K562 (cell line): ENCODE measurements at regions not wholly inside any gene's neighbourhood (a gene's known extent, or its start where the extent isn't known, plus 50 kb on each side); places are given as distances from the start of the nearest gene placed in this dataset.

Source experiments
- ATAC-seq: fragments of 200-7000 bp; cut with Tn5 transposase; 3 replicates; pipeline ENCODE4 v1.9.1; 2020; ENCODE audit warnings: moderate library complexity
- BruUV-seq: library from RNA; stranded (reverse); fragments of 400-500 nt; replicated peaks from 2 replicates; lab custom pipeline; 2021; lab: Mats Ljungman, UMichigan
- CTCF ChIA-PET: fragments of 300-600 bp; formaldehyde crosslinking; extraction: SDS; loops from one replicate; lab custom pipeline; 2021; ENCODE audit warnings: low intra/inter-chr PET ratio; lab: Yijun Ruan, JAX
- POLR2A ChIA-PET: fragments of 300-600, 350-650 bp; sonication (Branson Sonifier 250); formaldehyde crosslinking; extraction: SDS; loops from one replicate; lab custom pipeline; 2021; ENCODE audit warnings: antibody characterized with exemption, inconsistent platforms; lab: Yijun Ruan, JAX
- DNase-seq, 4 experiments: peaks; one replicate each; pipeline versions ENCODE4 v3.0.0 to v3.0.0-alpha.2; 2011 to 2018; ENCODE audit warnings: low spot score in 3 of 4, mixed read lengths in 3 of 4; ENCODE audit errors: extremely low read depth in 1 of 4
- FAIRE-seq: peaks from 2 replicates; lab custom pipeline; 2011; peaks lifted over from hg19 to GRCh38; lab: Jason Lieb, UNC
- H2AFZ ChIP-seq: 2 replicates; pipeline ENCODE4 v1.6.0; 2011; ENCODE audit warnings: low read depth, low read length, control low read depth, inconsistent platforms
- H3K27ac ChIP-seq: fragments of 200-600 bp; 3 replicates; pipeline ENCODE4 v1.8.0; 2011; ENCODE audit warnings: low read depth, mild to moderate bottlenecking, control low read depth, inconsistent platforms, low read length, moderate library complexity, mixed read lengths; ENCODE audit errors: extremely low read depth
- H3K27me3 ChIP-seq, 2 experiments: fragments of 300-600 bp in 1 of 2; 2 replicates in 1 of 2; 3 replicates in 1 of 2; pipeline versions ENCODE4 v1.6.0 to v1.8.0; 2011; ENCODE audit warnings: inconsistent platforms in 2 of 2, low read length in 2 of 2, mild to moderate bottlenecking in 1 of 2, mixed read lengths in 1 of 2, moderate library complexity in 1 of 2; ENCODE audit not compliant: control insufficient read depth in 2 of 2, insufficient read depth in 2 of 2
- H3K36me3 ChIP-seq: fragments of 300-600 bp; 3 replicates; pipeline ENCODE4 v1.8.0; 2011; ENCODE audit warnings: mild to moderate bottlenecking, low read length, inconsistent platforms; ENCODE audit not compliant: control insufficient read depth, insufficient read depth
- H3K4me1 ChIP-seq, 2 experiments: fragments of 200-600 bp in 1 of 2; replicated peaks in 1 of 2; 2 replicates in 1 of 2; 3 replicates in 1 of 2; pipeline versions ENCODE4 v1.5.1 to v1.8.0; 2011; ENCODE audit warnings: inconsistent platforms in 2 of 2, low read length in 2 of 2, mild to moderate bottlenecking in 1 of 2, mixed read lengths in 1 of 2, moderate library complexity in 1 of 2; ENCODE audit not compliant: control insufficient read depth in 2 of 2, insufficient read depth in 2 of 2
- H3K4me2 ChIP-seq: 2 replicates; pipeline ENCODE4 v1.6.1; 2011; ENCODE audit warnings: low read length, control low read depth, inconsistent platforms, mixed read lengths; ENCODE audit not compliant: insufficient read depth
- H3K4me3 ChIP-seq: fragments of 200-600 bp; sonication (generic), shearing (Covaris generic); 2 replicates; pipeline ENCODE4 v1.5.1; 2016; ENCODE audit warnings: control low read depth, inconsistent platforms
- H3K79me2 ChIP-seq: fragments of 200-600 bp; 3 replicates; pipeline ENCODE4 v1.8.0; 2011; ENCODE audit warnings: low read length, inconsistent platforms; ENCODE audit not compliant: control insufficient read depth, insufficient read depth
- H3K9ac ChIP-seq, 2 experiments: 2 replicates each; pipeline versions ENCODE4 v1.6.0 to v1.6.1; 2011; ENCODE audit warnings: low read depth in 2 of 2, low read length in 2 of 2, control low read depth in 1 of 2, inconsistent platforms in 1 of 2, mild to moderate bottlenecking in 1 of 2, mixed read lengths in 1 of 2; ENCODE audit not compliant: insufficient read depth in 1 of 2
- H3K9me1 ChIP-seq: one replicate; pipeline ENCODE4 v1.6.0; 2011; ENCODE audit warnings: inconsistent platforms, mild to moderate bottlenecking, low read length, moderate library complexity; ENCODE audit not compliant: control insufficient read depth, insufficient read depth
- H3K9me3 ChIP-seq: replicated peaks from 2 replicates; pipeline ENCODE4 v1.5.1; 2011; ENCODE audit warnings: low read depth, low read length, inconsistent platforms; ENCODE audit not compliant: control insufficient read depth, insufficient read depth
- H4K20me1 ChIP-seq: replicated peaks from 2 replicates; pipeline ENCODE4 v1.6.1; 2011; ENCODE audit warnings: low read length, inconsistent platforms, mixed read lengths; ENCODE audit not compliant: control insufficient read depth, insufficient read depth
- ARNT ChIP-seq, 2 experiments: fragments of 450-650 bp; IDR thresholded peaks; 2 replicates each; pipeline ENCODE4 v1.6.1; 2016; ENCODE audit warnings: mild to moderate bottlenecking in 1 of 2
- KLF1 ChIP-seq: fragments of 450-650 bp; IDR thresholded peaks from 2 replicates; pipeline ENCODE4 v1.6.1; 2016; ENCODE audit warnings: missing genetic modification characterization, missing compliant biosample characterization
- NR2C2 ChIP-seq, 2 experiments: fragments of 200-800 bp in 1 of 2; sonication (Bioruptor generic) in 1 of 2; sonication (generic) in 1 of 2; formaldehyde crosslinking in 1 of 2; IDR thresholded peaks; 2 replicates each; pipeline versions ENCODE4 v1.6.1 to v1.8.0; 2016 to 2022; ENCODE audit warnings: mild to moderate bottlenecking in 1 of 2, missing compliant biosample characterization in 1 of 2, missing genetic modification characterization in 1 of 2, missing genetic modification reagents in 1 of 2
- NR4A1 ChIP-seq, 2 experiments: fragments of 250-450 bp in 1 of 2; fragments of 450-650 bp in 1 of 2; sonication (Bioruptor Pico) in 1 of 2; IDR thresholded peaks; 2 replicates each; pipeline versions ENCODE4 v1.4.0 to v1.6.1; 2016 to 2020; ENCODE audit warnings: mild to moderate bottlenecking in 2 of 2, missing compliant biosample characterization in 1 of 2, missing genetic modification characterization in 1 of 2, moderate library complexity in 1 of 2
- RBFOX2 ChIP-seq: fragments of 200-400 bp; formaldehyde crosslinking; IDR thresholded peaks from 2 replicates; pipeline ENCODE4 v1.6.1; 2017; ENCODE audit warnings: low read depth, mild to moderate bottlenecking, low read length, moderate library complexity
- TAF1 ChIP-seq: IDR thresholded peaks from 2 replicates; pipeline ENCODE4 v1.6.1; 2011; ENCODE audit warnings: mild to moderate bottlenecking, low read length, moderate library complexity; ENCODE audit not compliant: insufficient read depth, control insufficient read depth, severe bottlenecking; ENCODE audit errors: extremely low read depth
- ZNF79 ChIP-seq: fragments of 250-450 bp; sonication (Bioruptor Pico); IDR thresholded peaks from 2 replicates; pipeline ENCODE4 v1.4.0; 2020; ENCODE audit warnings: low read depth, mild to moderate bottlenecking, moderate library complexity
- WGBS: fragments of 100-300 bp; shearing (Covaris generic); methylation state at CpG from one replicate; pipeline ENCODE4 v1.1.6; 2016; ENCODE audit warnings: low coverage, mixed read lengths; ENCODE audit not compliant: insufficient coverage; ENCODE audit errors: missing lambda C conversion rate; 5-methylcytosine and 5-hydroxymethylcytosine counted together
- in situ Hi-C: fragments of 300-500 bp; cut with MboI; formaldehyde crosslinking; loops from 4 replicates; pipeline ENCODE4 v1.15.0; 2018; ENCODE audit warnings: inconsistent platforms, mixed read lengths
- intact Hi-C: fragments of 100-400 bp; cut with micrococcal nuclease; formaldehyde crosslinking; loops from 2 replicates; pipeline ENCODE4 v1.14.2; 2022
- TF ChIP-seq, protein P1 (sequence below): fragments of 250-450 bp; sonication (Bioruptor Pico); IDR thresholded peaks from 2 replicates; pipeline ENCODE4 v1.4.0; 2020

- CTCF ChIA-PET, result no interaction called here
- intact Hi-C loops, result loop anchor here (1.0 kb wide), 1 partner anchor 19 kb away; no protein-coding TSS in a partner anchor
- H3K4me1 ChIP-seq, result peaks cover 54 to 78% of the 10 kb centered on the region in 2 experiments
- FAIRE-seq (no peak), ATAC-seq (peak; percentile 71), DNase-seq (peak in 1 of 4 experiments; percentile 57)
- peak overlapping the region; percentile 51 for H2AFZ ChIP-seq
- H3K36me3 ChIP-seq, result peaks cover 10% of the 10 kb centered on the region; the same call in 1 of the 3 replicates
- peaks cover 2% of the 10 kb centered on the region; the same call in 1 of the 2 replicates for H3K9me3 ChIP-seq
- no peaks in the 10 kb centered on the region for H3K27me3 ChIP-seq
- peak overlapping the region; percentile 77 for H3K4me2 ChIP-seq
- no peak overlapping the region for H3K4me3 ChIP-seq
- H3K27ac ChIP-seq, result peak overlapping the region; percentile 80
- BruUV-seq, result no TSS peak
- no peaks in the 10 kb centered on the region for H4K20me1 ChIP-seq
- WGBS, result 33% methylated on average over 34 of the region's 34 CpGs
- in situ Hi-C loops, result no loop called here
- POLR2A ChIA-PET, result interaction anchor here (0.5 to 7.2 kb wide), 12 partner anchors 11 to 201 kb away, joined by 3 to 122 read pairs (median 4); no protein-coding TSS in a partner anchor
- H3K9me1 ChIP-seq, result peaks cover 7% of the 10 kb centered on the region
- peak overlapping the region; percentile 60 to 79 for H3K9ac ChIP-seq
- H3K79me2 ChIP-seq, result peaks cover 50% of the 10 kb centered on the region
- TF ChIP-seq KLF1 (tag), result no peak
- TF ChIP-seq TAF1, result no peak
- 0 out of 2 replicates have a peak, but pooled peaks have one; percentile 37 for TF ChIP-seq NR2C2 (CRISPR knock-in tag; IDR thresholded peaks at IDR 0.05)
- no peak for TF ChIP-seq NR2C2 (tag; IDR thresholded peaks at IDR 0.05)
- no peak for TF ChIP-seq ZNF79
- TF ChIP-seq, protein P1, sequence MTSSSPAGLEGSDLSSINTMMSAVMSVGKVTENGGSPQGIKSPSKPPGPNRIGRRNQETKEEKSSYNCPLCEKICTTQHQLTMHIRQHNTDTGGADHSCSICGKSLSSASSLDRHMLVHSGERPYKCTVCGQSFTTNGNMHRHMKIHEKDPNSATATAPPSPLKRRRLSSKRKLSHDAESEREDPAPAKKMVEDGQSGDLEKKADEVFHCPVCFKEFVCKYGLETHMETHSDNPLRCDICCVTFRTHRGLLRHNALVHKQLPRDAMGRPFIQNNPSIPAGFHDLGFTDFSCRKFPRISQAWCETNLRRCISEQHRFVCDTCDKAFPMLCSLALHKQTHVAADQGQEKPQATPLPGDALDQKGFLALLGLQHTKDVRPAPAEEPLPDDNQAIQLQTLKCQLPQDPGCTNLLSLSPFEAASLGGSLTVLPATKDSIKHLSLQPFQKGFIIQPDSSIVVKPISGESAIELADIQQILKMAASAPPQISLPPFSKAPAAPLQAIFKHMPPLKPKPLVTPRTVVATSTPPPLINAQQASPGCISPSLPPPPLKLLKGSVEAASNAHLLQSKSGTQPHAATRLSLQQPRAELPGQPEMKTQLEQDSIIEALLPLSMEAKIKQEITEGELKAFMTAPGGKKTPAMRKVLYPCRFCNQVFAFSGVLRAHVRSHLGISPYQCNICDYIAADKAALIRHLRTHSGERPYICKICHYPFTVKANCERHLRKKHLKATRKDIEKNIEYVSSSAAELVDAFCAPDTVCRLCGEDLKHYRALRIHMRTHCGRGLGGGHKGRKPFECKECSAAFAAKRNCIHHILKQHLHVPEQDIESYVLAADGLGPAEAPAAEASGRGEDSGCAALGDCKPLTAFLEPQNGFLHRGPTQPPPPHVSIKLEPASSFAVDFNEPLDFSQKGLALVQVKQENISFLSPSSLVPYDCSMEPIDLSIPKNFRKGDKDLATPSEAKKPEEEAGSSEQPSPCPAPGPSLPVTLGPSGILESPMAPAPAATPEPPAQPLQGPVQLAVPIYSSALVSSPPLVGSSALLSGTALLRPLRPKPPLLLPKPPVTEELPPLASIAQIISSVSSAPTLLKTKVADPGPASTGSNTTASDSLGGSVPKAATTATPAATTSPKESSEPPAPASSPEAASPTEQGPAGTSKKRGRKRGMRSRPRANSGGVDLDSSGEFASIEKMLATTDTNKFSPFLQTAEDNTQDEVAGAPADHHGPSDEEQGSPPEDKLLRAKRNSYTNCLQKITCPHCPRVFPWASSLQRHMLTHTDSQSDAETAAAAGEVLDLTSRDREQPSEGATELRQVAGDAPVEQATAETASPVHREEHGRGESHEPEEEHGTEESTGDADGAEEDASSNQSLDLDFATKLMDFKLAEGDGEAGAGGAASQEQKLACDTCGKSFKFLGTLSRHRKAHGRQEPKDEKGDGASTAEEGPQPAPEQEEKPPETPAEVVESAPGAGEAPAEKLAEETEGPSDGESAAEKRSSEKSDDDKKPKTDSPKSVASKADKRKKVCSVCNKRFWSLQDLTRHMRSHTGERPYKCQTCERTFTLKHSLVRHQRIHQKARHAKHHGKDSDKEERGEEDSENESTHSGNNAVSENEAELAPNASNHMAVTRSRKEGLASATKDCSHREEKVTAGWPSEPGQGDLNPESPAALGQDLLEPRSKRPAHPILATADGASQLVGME (CRISPR knock-in tag), result peak; percentile 29; the same call in 1 of the 2 replicates
- peak; percentile 25; the same call in 1 of the 2 replicates for TF ChIP-seq NR4A1 (CRISPR knock-in tag; IDR thresholded peaks at IDR 0.05)
- no peak; the same call in 1 of the 2 replicates for TF ChIP-seq NR4A1 (tag; IDR thresholded peaks at IDR 0.05)
- no peak for TF ChIP-seq ARNT (IDR thresholded peaks at IDR 0.05)
- peak; percentile 65 for TF ChIP-seq RBFOX2
Measured at GRCh38 chr16:85534536-85535351, 78.4 kb upstream of the GSE1 start.
